ENCODE measurements at regions not wholly inside any gene's neighbourhood (a gene's known extent, or its start where the extent isn't known, plus 50 kb on each side); places are given as distances from the start of the nearest gene placed in this dataset.

- TF ChIP-seq, protein P1, sequence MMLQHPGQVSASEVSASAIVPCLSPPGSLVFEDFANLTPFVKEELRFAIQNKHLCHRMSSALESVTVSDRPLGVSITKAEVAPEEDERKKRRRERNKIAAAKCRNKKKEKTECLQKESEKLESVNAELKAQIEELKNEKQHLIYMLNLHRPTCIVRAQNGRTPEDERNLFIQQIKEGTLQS (CRISPR knock-in tag; conservative IDR thresholded peaks at IDR 0.05), result no peak
- TF ChIP-seq SOX15 (CRISPR knock-in tag; IDR thresholded peaks at IDR 0.05), result no peak
- TF ChIP-seq, protein P2, sequence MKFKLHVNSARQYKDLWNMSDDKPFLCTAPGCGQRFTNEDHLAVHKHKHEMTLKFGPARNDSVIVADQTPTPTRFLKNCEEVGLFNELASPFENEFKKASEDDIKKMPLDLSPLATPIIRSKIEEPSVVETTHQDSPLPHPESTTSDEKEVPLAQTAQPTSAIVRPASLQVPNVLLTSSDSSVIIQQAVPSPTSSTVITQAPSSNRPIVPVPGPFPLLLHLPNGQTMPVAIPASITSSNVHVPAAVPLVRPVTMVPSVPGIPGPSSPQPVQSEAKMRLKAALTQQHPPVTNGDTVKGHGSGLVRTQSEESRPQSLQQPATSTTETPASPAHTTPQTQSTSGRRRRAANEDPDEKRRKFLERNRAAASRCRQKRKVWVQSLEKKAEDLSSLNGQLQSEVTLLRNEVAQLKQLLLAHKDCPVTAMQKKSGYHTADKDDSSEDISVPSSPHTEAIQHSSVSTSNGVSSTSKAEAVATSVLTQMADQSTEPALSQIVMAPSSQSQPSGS (CRISPR knock-in tag; IDR thresholded peaks at IDR 0.05; ENCODE audit: borderline replicate concordance, low read depth), result no peak
- TF ChIP-seq, protein P3, sequence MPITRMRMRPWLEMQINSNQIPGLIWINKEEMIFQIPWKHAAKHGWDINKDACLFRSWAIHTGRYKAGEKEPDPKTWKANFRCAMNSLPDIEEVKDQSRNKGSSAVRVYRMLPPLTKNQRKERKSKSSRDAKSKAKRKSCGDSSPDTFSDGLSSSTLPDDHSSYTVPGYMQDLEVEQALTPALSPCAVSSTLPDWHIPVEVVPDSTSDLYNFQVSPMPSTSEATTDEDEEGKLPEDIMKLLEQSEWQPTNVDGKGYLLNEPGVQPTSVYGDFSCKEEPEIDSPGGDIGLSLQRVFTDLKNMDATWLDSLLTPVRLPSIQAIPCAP (CRISPR knock-in tag; IDR thresholded peaks at IDR 0.05), result no peak
- no peak for TF ChIP-seq NR2C2 (CRISPR knock-in tag; IDR thresholded peaks at IDR 0.05)
- TF ChIP-seq, protein P4, sequence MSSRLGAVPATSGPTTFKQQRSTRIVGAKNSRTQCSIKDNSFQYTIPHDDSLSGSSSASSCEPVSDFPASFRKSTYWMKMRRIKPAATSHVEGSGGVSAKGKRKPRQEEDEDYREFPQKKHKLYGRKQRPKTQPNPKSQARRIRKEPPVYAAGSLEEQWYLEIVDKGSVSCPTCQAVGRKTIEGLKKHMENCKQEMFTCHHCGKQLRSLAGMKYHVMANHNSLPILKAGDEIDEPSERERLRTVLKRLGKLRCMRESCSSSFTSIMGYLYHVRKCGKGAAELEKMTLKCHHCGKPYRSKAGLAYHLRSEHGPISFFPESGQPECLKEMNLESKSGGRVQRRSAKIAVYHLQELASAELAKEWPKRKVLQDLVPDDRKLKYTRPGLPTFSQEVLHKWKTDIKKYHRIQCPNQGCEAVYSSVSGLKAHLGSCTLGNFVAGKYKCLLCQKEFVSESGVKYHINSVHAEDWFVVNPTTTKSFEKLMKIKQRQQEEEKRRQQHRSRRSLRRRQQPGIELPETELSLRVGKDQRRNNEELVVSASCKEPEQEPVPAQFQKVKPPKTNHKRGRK (CRISPR knock-in tag; IDR thresholded peaks at IDR 0.05; ENCODE audit: borderline replicate concordance), result no peak
- TF ChIP-seq ESRRA (CRISPR knock-in tag; IDR thresholded peaks at IDR 0.05; ENCODE audit: borderline replicate concordance), result no peak
- no peak for TF ChIP-seq MAX (CRISPR knock-in tag; IDR thresholded peaks at IDR 0.05)
These were observed 673.8 kb upstream of the HS3ST5 start for GRCh38 chr6:115016593-115016992.
